Esophagus squamous epithelium (tissue), 5 donors: ENCODE measurements at regions not wholly inside any gene's neighbourhood (a gene's known extent, or its start where the extent isn't known, plus 50 kb on each side); places are given as distances from the start of the nearest gene placed in this dataset.

Experiments used
- DNase-seq: peaks from one replicate; lab custom pipeline; 2025; lab: John Stamatoyannopoulos, UW
- H3K27ac ChIP-seq, 4 donors: fragments of 200-600 bp; sonication (generic); one replicate each; pipeline ENCODE4 v1.5.1; 2016 to 2019; ENCODE audit warnings: mild to moderate bottlenecking in 1 of 4
- H3K27me3 ChIP-seq, 4 donors: fragments of 200-600 bp; sonication (generic); 1 replicate in 3 of 4; 2 replicates in 1 of 4; pipeline versions ENCODE4 v1.5.1 to v1.6.0; 2017 to 2021; ENCODE audit warnings: antibody characterized with exemption in 1 of 4
- H3K36me3 ChIP-seq, 3 donors: fragments of 200-600 bp; sonication (generic); one replicate each; pipeline ENCODE4 v1.5.1; 2016 to 2019
- H3K4me1 ChIP-seq, 3 donors: fragments of 200-600 bp; sonication (generic); one replicate each; pipeline ENCODE4 v1.5.1; 2017 to 2019
- H3K4me3 ChIP-seq, 4 donors: fragments of 200-600 bp; sonication (generic); 1 replicate in 3 of 4; 2 replicates in 1 of 4; pipeline ENCODE4 v1.5.1; 2016 to 2019; ENCODE audit warnings: mild to moderate bottlenecking in 2 of 4, moderate library complexity in 1 of 4
- H3K9me3 ChIP-seq, 3 donors: fragments of 200-600 bp; sonication (generic); one replicate each; pipeline ENCODE4 v1.5.1; 2016 to 2019
- POLR2A ChIP-seq, 4 donors: fragments of 450-650 bp; IDR thresholded peaks; one replicate each; pipeline ENCODE4 v1.6.1; 2017; ENCODE audit warnings: antibody characterized with exemption in 4 of 4, mild to moderate bottlenecking in 4 of 4, moderate library complexity in 3 of 4
- WGBS, 2 donors: methylation state at CpG; one replicate each; pipeline ENCODE4 v1.1.5; 2018; 5-methylcytosine and 5-hydroxymethylcytosine counted together
- intact Hi-C: fragments of 100-400 bp; cut with DNase I; formaldehyde crosslinking; loops from one replicate; pipeline ENCODE4 v1.15.0; 2022
- TF ChIP-seq, protein P1 (sequence below), 6 experiments: fragments of 450-650 bp in 4 of 6; fragments of 200-600 bp in 2 of 6; sonication (generic) in 2 of 6; IDR thresholded peaks; one replicate each; pipeline ENCODE4 v1.5.1; 2016 to 2019; ENCODE audit warnings: antibody characterized with exemption in 6 of 6, mild to moderate bottlenecking in 4 of 6, moderate library complexity in 4 of 6
- donor health status: DM: yes; HTN: yes; CAD: no.

DNA sequence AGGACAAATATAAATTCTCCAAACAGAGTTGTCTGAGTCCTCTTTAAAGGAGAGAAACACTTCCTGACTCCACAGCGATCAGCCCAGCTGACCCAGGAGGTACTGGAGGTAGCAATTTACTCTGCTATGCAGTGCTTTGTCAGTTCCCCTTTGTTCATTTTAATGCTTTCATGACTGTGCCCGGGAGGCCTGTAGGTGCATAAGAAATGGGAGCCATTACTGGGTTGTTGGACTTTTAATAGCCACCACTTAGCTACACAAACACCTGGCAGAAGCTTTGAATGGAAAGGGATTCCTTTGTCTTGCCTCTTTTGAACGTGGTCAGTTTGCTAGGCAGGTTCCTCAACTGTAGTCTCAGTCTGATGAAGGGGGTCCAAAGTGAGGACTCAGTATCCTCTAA, 59.0 kb upstream of the AFF2 start:
- 23 to 33% methylated on average over 1 to 2 of the region's 3 CpGs for WGBS, 2 donors

DNA sequence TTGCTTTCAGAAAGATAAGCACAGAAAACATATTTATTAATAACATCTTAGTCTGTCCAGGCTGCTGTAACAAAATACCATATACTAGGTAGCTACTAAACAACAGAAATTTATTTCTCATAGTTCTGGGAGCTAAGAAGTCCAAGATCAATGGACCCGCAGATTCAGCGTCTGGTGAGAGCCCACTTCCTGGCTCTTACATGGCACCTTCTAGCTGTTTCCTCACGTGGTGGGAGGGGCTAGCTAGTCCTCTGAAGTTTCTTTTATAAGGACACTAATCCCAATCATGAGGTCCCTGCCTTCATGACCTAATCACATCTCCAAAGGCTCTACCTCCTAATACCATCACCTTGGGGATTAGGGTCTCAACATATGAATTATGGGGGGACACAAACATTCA, 57.2 kb upstream of the AFF2 start:
- H3K4me3 ChIP-seq = no peak overlapping the region
- TF ChIP-seq, protein P1, sequence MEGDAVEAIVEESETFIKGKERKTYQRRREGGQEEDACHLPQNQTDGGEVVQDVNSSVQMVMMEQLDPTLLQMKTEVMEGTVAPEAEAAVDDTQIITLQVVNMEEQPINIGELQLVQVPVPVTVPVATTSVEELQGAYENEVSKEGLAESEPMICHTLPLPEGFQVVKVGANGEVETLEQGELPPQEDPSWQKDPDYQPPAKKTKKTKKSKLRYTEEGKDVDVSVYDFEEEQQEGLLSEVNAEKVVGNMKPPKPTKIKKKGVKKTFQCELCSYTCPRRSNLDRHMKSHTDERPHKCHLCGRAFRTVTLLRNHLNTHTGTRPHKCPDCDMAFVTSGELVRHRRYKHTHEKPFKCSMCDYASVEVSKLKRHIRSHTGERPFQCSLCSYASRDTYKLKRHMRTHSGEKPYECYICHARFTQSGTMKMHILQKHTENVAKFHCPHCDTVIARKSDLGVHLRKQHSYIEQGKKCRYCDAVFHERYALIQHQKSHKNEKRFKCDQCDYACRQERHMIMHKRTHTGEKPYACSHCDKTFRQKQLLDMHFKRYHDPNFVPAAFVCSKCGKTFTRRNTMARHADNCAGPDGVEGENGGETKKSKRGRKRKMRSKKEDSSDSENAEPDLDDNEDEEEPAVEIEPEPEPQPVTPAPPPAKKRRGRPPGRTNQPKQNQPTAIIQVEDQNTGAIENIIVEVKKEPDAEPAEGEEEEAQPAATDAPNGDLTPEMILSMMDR (IDR thresholded peaks at IDR 0.05) = no peak
- TF ChIP-seq POLR2A (IDR thresholded peaks at IDR 0.05) = no peak
- H3K27me3 ChIP-seq = no peaks in the 10 kb centered on the region
- 52 to 73% methylated on average over 2 to 3 of the region's 3 CpGs for WGBS, 2 donors
- H3K9me3 ChIP-seq = no peaks in the 10 kb centered on the region
- DNase-seq = no peak
- no peaks in the 10 kb centered on the region for H3K36me3 ChIP-seq
- H3K27ac ChIP-seq = no peak overlapping the region
- H3K4me1 ChIP-seq = no peaks in the 10 kb centered on the region
- intact Hi-C loops = no loop called here

More for the DNA sequence above, 59.0 kb upstream of the AFF2 start:
- Histone ChIP-seq H3K27me3 (no peaks in the 10 kb centered on the region), H3K4me3 (no peak overlapping the region), H3K9me3 (no peaks in the 10 kb centered on the region), H3K36me3 (no peaks in the 10 kb centered on the region), H3K4me1 (no peaks in the 10 kb centered on the region), H3K27ac (no peak overlapping the region)
- no peak for DNase-seq
- no peak for TF ChIP-seq POLR2A (IDR thresholded peaks at IDR 0.05)
- TF ChIP-seq, protein P1 (IDR thresholded peaks at IDR 0.05) = no peak
- intact Hi-C loops = no loop called here

DNA sequence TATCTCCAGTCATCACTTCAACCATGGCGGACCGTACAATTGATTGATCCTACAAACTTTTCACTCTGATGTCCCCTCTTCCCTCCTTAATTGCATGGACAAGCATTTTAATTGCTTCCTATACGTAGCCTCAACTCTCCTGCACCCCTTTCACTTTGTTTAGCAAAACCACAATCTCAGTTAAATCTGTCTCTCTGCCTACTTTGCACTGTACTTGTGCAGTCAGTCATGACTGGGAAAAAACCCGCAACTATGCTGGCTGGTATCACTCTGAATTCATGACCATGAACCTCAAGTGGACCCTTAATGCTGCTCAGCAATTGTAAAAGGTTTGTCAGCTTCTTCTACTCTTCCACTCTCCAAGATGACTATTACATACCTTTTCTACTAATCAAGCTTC, 51.7 kb upstream of the AFF2 start:
- Histone ChIP-seq H3K27me3 (no peaks in the 10 kb centered on the region), H3K9me3 (no peaks in the 10 kb centered on the region), H3K4me3 (no peak overlapping the region), H3K4me1 (no peaks in the 10 kb centered on the region), H3K27ac (no peak overlapping the region), H3K36me3 (no peaks in the 10 kb centered on the region)
- intact Hi-C loops = no loop called here
- TF ChIP-seq POLR2A (IDR thresholded peaks at IDR 0.05) = no peak
- TF ChIP-seq, protein P1 (IDR thresholded peaks at IDR 0.05) = no peak
- DNase-seq = no peak
- 68 to 82% methylated on average over 4 of the region's 4 CpGs for WGBS, 2 donors
